AML-193 (cell line): ENCODE measurements at regions not wholly inside any gene's neighbourhood (a gene's known extent, or its start where the extent isn't known, plus 50 kb on each side); places are given as distances from the start of the nearest gene placed in this dataset.
A peak's percentile ranks its signal among the peaks of the same experiment; 100 is the strongest.

ENCODE experiments used
- DNase-seq, 2 experiments: peaks; one replicate each; lab custom pipeline; 2025; lab: John Stamatoyannopoulos, UW

GRCh38 chr5:124060413-124061067, 548.6 kb downstream of the CSNK1G3 start:
- no peak for DNase-seq

DNA sequence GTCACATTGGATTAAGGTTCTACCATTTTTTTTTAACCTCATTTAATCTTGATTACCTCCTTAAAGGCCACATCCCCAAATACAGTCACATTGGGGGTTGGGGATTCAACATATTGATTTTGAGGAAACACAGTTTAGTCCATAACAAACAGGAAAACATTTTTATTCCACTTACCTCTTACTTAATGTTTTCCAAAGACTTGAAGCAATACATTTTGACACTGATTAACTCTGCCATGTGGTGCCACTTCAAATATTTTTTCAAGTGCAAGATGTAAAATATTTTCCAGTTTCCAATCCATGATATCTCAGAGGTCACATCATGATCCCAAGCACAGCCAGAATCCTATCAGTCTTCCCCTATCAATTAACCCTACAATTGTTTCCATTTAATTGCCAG, 548.0 kb downstream of the CSNK1G3 start:
- no peak for DNase-seq

DNA sequence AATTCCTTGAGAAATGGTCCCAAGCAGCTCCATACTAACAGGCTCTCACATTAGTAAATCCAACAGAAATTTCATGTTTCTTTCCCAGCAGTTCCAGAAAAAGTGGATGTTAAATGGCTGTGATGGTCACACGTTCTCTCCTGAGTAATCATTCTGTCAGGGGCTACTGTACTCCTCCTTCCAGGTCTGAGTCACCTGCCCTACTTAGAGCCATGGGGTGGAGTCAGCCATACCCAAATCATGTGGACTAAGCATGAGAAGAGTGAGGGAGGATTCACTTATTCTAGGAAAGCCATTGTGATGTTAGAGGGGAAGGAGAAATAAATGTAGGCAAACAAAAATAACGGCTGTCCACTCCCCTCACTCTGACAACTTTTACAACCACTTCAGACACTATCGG, 547.2 kb downstream of the CSNK1G3 start:
- no peak for DNase-seq

DNA sequence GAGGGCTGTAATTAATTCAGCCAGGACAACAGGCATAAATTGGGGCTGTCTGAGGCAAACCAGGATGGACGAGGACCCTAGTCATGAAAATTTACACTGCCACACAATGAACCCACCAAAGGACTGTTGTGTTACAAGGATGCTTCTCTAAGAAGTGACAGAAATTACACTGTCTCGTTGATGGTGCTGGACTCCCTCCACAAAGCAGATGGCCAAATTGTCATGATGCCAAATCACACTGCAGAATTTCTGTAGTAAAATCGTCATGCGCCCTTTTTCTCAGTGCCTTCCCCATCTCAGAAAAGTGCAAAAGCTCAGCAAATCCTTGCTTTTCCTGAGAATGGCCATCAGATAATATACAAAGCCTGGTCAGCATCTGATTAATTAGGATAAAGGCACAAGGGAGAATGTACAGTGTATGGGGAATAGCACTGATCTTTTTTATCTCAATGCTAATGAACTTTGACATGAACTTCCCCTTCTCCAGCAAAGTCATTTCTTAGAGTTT, 545.8 kb downstream of the CSNK1G3 start:
- DNase-seq = no peak

GRCh38 chr5:124056991-124057723, 545.2 kb downstream of the CSNK1G3 start:
- DNase-seq = peak; percentile 91

DNA sequence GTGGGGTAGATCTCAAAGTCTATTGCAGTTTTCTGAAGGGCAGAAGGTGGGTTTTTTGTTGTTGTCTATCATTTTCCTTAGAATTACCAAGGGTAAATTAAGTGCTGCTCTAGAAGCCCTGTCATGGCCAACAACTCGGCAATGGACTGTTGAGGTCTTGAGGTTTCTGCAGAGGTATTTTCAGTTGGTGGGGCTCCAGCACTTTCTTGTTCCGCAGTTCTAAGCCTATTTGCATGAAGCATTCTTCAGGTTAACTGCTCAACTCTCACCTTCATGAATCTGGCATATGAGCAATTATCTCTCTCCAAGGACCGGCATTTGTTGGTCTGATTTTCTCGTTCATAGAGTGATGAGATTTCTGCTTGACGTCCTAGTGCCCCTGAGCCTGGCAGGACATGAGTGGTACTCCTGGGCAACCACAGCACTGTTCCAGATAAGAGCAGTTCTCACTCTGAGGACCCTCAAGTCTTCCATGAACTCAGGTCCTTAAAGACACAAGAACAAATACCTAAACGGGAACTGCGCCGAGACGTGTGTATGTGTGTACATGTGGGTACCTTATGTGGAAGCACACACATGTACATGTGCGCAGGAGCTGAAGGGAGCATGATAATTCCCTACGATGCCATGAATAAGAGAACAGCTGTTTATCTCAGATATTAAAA, 544.5 kb downstream of the CSNK1G3 start:
- no peak for DNase-seq

- no peak for DNase-seq
These were observed 543.8 kb downstream of the CSNK1G3 start for GRCh38 chr5:124055751-124056150.

GRCh38 chr5:124054564-124054963, 542.6 kb downstream of the CSNK1G3 start:
- no peak for DNase-seq

GRCh38 chr5:124053340-124053739, 541.4 kb downstream of the CSNK1G3 start:
- no peak for DNase-seq

GRCh38 chr5:124052201-124052600, 540.2 kb downstream of the CSNK1G3 start:
- no peak for DNase-seq

GRCh38 chr5:124050120-124050770, 538.3 kb downstream of the CSNK1G3 start:
- DNase-seq = no peak

- no peak for DNase-seq
These were observed 533.4 kb downstream of the CSNK1G3 start for GRCh38 chr5:124045412-124045811.

GRCh38 chr5:124044613-124045012, 532.6 kb downstream of the CSNK1G3 start:
- DNase-seq = no peak

DNA sequence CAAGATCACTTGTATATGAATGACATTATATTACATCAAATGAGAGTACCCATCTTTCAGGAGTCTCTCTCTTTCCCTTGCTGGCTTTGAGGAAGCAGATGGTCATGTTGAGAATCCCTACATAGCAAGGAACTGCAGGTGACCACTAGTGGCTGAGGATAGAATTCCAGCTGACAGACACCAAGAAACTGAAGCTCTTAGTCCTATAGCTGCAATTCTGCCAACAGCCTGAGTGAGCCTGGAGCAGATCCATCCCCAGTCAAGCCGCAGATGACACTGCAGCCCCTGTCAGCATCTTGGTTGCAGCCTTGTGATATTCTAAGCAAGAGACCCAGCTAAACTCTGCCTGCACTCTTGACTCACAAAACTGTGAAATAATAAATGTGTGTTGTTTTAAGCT, 531.5 kb downstream of the CSNK1G3 start:
- DNase-seq = peak in 1 of 2 experiments; percentile 39

- DNase-seq = no peak
These were observed 528.8 kb downstream of the CSNK1G3 start for GRCh38 chr5:124040799-124041198.

- no peak for DNase-seq
These were observed 527.4 kb downstream of the CSNK1G3 start for GRCh38 chr5:124039410-124039809.

DNA sequence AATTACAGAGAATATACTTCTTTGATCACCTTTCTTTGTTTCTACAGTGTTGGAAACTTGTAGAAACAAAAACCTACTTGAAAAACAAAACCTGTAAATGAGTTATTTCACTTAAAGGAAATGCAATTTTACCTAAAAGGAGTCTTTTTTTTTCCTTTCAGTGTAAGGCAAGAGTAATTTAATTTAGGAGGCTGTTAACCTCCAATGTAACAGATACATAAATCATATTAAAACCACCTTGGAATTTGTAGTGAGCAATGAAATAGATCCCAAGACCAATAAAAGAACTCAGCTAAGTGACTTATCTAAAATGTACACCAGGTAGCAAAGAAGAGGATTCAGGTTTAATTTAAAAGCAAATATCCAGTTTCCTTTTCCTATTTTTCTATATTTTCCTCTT, 524.8 kb downstream of the CSNK1G3 start:
- no peak for DNase-seq

GRCh38 chr5:124034963-124035362, 523.0 kb downstream of the CSNK1G3 start:
- DNase-seq = no peak

- no peak for DNase-seq
These were observed 522.2 kb downstream of the CSNK1G3 start for GRCh38 chr5:124034083-124034700.

DNA sequence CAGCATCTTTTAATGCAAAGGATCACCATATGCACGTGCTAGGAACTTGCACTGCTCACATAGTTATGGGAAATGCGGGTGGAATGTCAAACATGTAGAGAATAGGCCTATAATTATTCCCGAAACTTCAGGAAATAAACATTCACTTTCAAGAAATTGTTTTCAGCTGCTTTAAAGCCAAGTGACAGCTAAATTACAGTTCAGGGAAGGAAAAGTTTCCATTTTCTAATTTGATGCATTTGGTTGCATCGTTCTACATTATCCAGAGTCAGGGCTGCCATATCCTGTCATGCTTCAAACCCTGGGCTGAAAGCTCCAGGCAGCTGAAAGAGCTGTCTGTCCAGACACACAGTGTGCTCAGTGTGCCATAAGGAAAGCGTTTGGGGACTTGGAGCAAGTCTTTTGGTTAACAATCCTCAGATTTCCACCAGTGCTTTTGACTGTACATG, 518.1 kb downstream of the CSNK1G3 start:
- no peak for DNase-seq

DNA sequence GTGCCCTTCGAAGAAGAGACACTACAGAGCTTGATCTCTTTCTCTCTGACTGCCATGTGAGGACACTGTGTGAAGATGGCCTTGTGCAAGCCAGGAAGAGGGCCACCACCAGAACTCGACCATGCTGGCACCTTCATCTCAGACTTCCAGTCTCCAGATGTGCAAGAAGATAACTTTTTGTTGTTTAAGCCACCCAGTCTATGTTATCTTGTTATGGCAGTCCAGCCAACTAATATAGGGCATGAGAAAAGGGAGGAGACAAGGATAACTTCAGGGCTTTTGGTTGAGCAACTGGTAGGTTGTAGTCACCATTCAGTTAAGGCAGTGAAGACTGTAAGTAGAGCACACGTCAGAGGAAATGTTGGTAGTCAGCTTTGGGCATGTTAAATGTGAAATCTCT, 515.5 kb downstream of the CSNK1G3 start:
- DNase-seq = no peak

DNA sequence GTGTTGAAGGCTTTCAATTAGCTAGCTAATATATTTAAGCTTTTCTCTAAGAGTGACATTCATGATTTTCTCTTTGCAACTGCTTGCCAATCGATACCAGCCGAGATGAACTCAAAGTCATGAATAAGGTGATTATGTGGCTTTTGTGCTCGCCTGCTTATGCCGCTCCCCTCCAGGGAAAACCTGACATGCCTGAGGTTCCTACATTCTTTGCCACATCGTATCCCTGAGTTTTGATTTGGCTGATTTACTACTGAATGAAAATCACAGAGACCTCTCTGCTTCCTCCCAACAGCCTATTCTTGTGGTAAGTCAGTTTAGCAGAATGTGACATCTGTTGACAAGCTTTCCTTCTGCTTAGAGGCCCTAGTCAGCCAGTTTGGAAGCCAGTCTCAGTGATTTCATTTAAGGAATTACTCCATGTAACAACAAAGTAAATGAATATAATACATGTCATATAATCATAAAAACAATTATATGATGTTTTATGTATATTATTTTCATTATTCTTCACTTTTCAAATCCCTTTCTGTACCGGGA, 513.4 kb downstream of the CSNK1G3 start:
- no peak for DNase-seq
